ENCODE measurements at regions not wholly inside any gene's neighbourhood (a gene's known extent, or its start where the extent isn't known, plus 50 kb on each side); places are given as distances from the start of the nearest gene placed in this dataset.

GRCh38 chr2:12867631-12868287, 151.0 kb downstream of the TRIB2 start:
- Histone ChIP-seq H3K9me3 (peaks cover 0 to 5% (median 0%) of the 10 kb centered on the region in 4 donors), H3K27me3 (no peaks in the 10 kb centered on the region), H3K27ac (no peak overlapping the region), H3K4me3 (no peak overlapping the region), H3K4me1 (no peaks in the 10 kb centered on the region), H3K36me3 (no peaks in the 10 kb centered on the region)
- TF ChIP-seq POLR2A (IDR thresholded peaks at IDR 0.05) (no peak), CTCF (IDR thresholded peaks at IDR 0.05) (no peak)
- DNase-seq: no peak

GRCh38 chr2:12870692-12871091, 154.0 kb downstream of the TRIB2 start:
- TF ChIP-seq POLR2A (IDR thresholded peaks at IDR 0.05) (no peak), CTCF (IDR thresholded peaks at IDR 0.05) (no peak)
- Histone ChIP-seq H3K4me3 (no peak overlapping the region), H3K36me3 (no peaks in the 10 kb centered on the region), H3K27me3 (no peaks in the 10 kb centered on the region), H3K9me3 (no peaks in the 10 kb centered on the region), H3K4me1 (no peaks in the 10 kb centered on the region), H3K27ac (no peak overlapping the region)
- DNase-seq: no peak

- Histone ChIP-seq H3K36me3 (no peaks in the 10 kb centered on the region), H3K9me3 (no peaks in the 10 kb centered on the region), H3K27me3 (no peaks in the 10 kb centered on the region), H3K4me3 (no peak overlapping the region), H3K27ac (no peak overlapping the region), H3K4me1 (no peaks in the 10 kb centered on the region)
- no peak for DNase-seq
- TF ChIP-seq CTCF (IDR thresholded peaks at IDR 0.05): no peak
- TF ChIP-seq POLR2A (IDR thresholded peaks at IDR 0.05): no peak
These were observed 155.1 kb downstream of the TRIB2 start for GRCh38 chr2:12871694-12872315.

GRCh38 chr2:12877761-12878160, 161.0 kb downstream of the TRIB2 start:
- Histone ChIP-seq H3K4me3 (no peak overlapping the region), H3K27ac (no peak overlapping the region), H3K36me3 (no peaks in the 10 kb centered on the region), H3K4me1 (no peaks in the 10 kb centered on the region), H3K27me3 (no peaks in the 10 kb centered on the region), H3K9me3 (peaks cover 0 to 6% (median 0%) of the 10 kb centered on the region in 4 donors)
- DNase-seq: no peak
- TF ChIP-seq POLR2A (IDR thresholded peaks at IDR 0.05) (no peak), CTCF (IDR thresholded peaks at IDR 0.05) (no peak)

GRCh38 chr2:12879649-12880048, 162.9 kb downstream of the TRIB2 start:
- no peaks in the 10 kb centered on the region for H3K27me3 ChIP-seq
- TF ChIP-seq CTCF (IDR thresholded peaks at IDR 0.05): no peak
- TF ChIP-seq POLR2A (IDR thresholded peaks at IDR 0.05): no peak
- H3K4me1 ChIP-seq: peaks cover 0 to 4% (median 0%) of the 10 kb centered on the region in 4 donors
- no peak overlapping the region for H3K4me3 ChIP-seq
- peaks cover 0 to 6% (median 0%) of the 10 kb centered on the region in 4 donors for H3K9me3 ChIP-seq
- no peak overlapping the region for H3K27ac ChIP-seq
- no peak for DNase-seq
- H3K36me3 ChIP-seq: no peaks in the 10 kb centered on the region

Data from Peyer's patch (tissue), 4 donors.